ENCODE measurements at regions not wholly inside any gene's neighbourhood (a gene's known extent, or its start where the extent isn't known, plus 50 kb on each side); places are given as distances from the start of the nearest gene placed in this dataset.

GRCh38 chr20:50273601-50274491 lies 83.2 kb downstream of the CEBPB start:
- DNase-seq = peak; percentile 25

DNA sequence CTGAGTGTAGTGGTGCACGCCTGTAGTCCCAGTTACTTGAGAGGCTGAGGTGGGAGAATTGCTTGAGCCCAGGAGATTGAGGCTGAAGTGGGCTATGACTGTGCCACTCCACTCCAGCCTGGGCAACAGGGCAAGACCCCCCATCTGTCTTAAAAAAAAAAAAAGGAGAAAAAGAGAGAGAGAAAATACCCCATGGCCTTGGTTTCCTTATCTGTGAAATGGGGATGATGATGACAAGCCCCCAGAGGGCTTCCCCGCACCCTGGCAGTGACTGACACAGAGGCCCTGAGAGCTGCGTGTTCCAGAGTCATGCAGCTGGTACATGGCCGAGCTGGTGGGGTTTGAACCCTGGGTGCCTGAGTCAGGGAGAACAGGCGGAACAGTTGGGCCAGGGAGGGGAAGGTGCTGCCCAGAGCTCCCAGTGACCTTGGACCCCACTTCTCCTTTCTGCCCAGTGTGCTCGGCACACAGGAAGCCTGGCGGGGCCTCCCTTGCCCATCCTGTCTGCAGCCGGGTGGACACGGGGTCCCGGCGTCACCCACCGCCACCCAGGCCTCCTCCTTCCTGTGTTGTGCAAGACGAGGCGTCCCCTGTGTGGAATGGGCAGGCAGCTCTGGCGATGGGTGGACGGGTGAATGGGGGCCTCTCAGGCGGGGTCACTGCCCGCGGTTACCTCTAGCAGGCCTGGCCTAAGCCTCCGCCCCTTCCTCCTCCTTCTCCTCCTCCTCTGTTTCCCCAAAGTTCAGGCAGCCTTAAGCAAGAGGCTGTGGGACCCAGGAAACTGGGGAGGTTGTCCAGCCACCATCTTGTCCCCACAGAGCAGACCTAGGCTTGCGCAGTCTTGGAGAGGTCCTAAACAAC lies 84.2 kb downstream of the CEBPB start:
- no peak for DNase-seq

DNA sequence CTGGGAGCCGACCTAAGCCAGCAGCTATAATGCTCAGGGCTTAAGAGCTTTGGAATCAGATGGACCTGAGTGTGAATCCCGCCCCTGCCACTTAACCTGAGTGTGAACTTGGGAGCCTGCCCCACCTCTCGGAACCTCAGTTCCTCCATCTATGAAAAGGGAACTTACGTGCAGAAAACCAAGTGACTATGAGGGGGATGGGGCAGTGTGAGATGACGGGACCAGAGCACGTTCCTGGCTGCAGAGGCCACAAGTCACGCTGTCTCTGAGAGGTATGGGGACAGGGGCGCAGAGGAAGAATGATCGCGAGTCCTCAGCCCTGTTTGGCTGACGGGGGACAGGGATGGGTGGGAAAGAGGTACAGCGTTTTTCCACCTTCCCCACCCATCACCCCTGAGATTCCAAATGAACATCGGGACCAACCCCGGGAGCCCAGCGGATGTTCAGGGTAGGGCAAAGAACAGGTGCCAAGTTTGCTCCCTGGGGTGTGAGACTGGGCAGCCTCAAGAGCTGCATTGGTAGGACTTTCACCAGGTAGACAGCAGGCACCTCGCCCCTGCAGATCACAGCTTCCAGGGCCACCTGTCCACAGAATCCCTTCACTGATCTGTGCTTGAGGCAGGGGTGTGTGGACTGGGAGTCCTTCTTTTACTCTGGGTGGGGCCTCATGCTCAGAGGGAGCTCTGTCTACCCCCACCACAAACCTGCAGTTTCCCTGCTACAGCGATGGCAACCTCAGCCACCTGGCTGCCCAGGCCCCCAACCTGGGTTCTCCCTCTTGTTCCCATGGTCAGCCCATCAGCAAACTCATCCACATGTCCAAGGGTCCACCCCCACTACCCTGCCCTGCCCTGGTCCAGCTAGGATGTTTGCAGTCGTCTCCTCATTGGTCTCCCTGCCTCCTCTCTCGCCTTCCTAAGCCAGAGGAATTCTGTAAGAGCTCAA lies 85.8 kb downstream of the CEBPB start:
- no peak for DNase-seq

GRCh38 chr20:50277064-50277415 lies 86.4 kb downstream of the CEBPB start:
- DNase-seq = no peak

- DNase-seq = no peak
Measured at GRCh38 chr20:50277460-50278376, 87.1 kb downstream of the CEBPB start.

DNA sequence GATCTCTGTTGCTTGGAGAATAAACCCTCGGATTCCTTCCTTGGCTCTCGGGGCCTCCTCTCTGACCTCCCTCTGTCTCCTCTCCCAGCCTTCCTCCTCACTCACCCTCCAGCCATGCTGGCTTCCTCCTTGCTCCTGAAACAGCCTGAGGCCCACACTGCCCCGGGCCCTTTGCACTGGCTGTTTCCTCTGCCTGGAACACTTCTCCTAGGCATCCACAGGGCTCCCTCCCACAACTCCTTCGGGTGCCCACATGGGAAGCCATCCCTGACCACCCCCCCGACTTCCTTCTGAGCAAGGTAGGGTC lies 87.7 kb downstream of the CEBPB start:
- no peak for DNase-seq

- DNase-seq = peak; percentile 24
Measured at GRCh38 chr20:50278684-50279531, 88.3 kb downstream of the CEBPB start.

- no peak for DNase-seq
Measured at GRCh38 chr20:50279988-50280850, 89.6 kb downstream of the CEBPB start.

- no peak for DNase-seq
Measured at GRCh38 chr20:50280851-50281655, 90.4 kb downstream of the CEBPB start.

GRCh38 chr20:50281831-50282591 lies 91.4 kb downstream of the CEBPB start:
- DNase-seq = no peak

- no peak for DNase-seq
Measured at GRCh38 chr20:50282592-50283241, 92.1 kb downstream of the CEBPB start.

DNA sequence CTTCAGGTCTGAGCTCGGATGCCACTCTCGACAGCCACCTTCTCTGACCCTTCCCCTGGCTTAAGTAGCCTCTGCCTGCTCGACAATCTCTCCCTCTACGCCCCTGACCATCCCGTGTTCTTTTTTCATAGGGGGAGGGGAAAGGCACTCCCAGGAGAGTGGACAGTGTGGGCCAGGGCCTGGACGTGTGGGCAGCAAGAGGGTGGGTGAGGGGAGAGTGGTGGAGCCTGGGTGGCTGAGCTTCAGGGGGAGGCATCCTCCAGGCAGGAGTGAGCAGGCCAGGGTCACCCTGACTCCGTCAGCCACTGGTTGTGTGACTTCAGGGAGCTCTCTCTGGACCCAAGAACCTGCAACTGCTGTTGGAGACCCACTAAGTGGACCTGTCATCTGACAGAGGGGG lies 92.7 kb downstream of the CEBPB start:
- DNase-seq = no peak

- DNase-seq = no peak
Measured at GRCh38 chr20:50283922-50284810, 93.5 kb downstream of the CEBPB start.

DNA sequence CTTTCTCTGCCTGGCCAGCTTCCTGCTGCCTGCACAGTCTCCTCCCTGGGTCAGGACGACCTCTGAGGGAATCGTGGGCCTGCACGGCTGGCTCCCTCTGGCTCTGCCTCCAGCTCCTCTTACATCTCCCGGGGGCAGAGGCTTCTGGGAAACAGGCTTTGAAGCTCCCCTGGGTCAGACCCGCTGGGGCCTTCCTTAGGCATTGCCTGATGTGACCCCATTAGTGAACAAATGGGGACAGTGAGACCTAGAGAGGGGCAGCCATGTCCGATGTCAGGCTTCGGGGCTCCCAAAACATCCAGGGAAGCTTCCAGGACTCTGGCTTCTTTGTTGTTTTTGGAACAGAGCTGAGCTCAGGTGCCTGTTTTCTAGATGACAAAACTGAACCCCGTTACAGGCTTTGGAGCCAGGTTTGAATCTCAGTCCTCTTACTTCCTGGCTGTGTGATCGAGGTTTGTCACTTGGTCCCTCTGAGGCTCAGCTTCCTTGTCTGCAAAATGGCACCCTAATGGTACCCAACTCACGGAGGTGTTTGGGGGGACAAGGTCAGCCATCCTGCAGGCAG lies 94.3 kb downstream of the CEBPB start:
- DNase-seq = no peak

GRCh38 chr20:50285376-50286173 lies 94.9 kb downstream of the CEBPB start:
- no peak for DNase-seq

- DNase-seq = no peak
Measured at GRCh38 chr20:50286174-50286511, 95.5 kb downstream of the CEBPB start.

All from NCI-H1694 treated with DMSO at 0.1 percent for 48 hours (cell line).